Uterus (tissue), 2 donors: ENCODE measurements at regions not wholly inside any gene's neighbourhood (a gene's known extent, or its start where the extent isn't known, plus 50 kb on each side); places are given as distances from the start of the nearest gene placed in this dataset.

Source experiments
- CTCF ChIP-seq, 4 experiments: fragments of 200-600 bp in 2 of 4; fragments of 450-650 bp in 2 of 4; sonication (generic) in 2 of 4; IDR thresholded peaks; one replicate each; pipeline ENCODE4 v1.5.1; 2016 to 2019; ENCODE audit warnings: antibody characterized with exemption in 4 of 4, mild to moderate bottlenecking in 2 of 4, moderate library complexity in 1 of 4
- POLR2A ChIP-seq, 2 donors: fragments of 450-650 bp; IDR thresholded peaks; one replicate each; pipeline ENCODE4 v1.6.1; 2016; ENCODE audit warnings: antibody characterized with exemption in 2 of 2, mild to moderate bottlenecking in 1 of 2, moderate library complexity in 1 of 2

GRCh38 chr20:56781108-56781739 lies 152.1 kb downstream of the TFAP2C start:
- TF ChIP-seq CTCF (IDR thresholded peaks at IDR 0.05) (no peak), POLR2A (IDR thresholded peaks at IDR 0.05) (no peak)
